CD4-positive, alpha-beta T cell treated with Interferon gamma for 1 hour (primary cell): ENCODE measurements at regions not wholly inside any gene's neighbourhood (a gene's known extent, or its start where the extent isn't known, plus 50 kb on each side); places are given as distances from the start of the nearest gene placed in this dataset.
A peak's percentile ranks its signal among the peaks of the same experiment; 100 is the strongest.

ENCODE experiments used
- DNase-seq: peaks from one replicate; pipeline ENCODE4 v3.0.0-alpha.2; 2020

DNA sequence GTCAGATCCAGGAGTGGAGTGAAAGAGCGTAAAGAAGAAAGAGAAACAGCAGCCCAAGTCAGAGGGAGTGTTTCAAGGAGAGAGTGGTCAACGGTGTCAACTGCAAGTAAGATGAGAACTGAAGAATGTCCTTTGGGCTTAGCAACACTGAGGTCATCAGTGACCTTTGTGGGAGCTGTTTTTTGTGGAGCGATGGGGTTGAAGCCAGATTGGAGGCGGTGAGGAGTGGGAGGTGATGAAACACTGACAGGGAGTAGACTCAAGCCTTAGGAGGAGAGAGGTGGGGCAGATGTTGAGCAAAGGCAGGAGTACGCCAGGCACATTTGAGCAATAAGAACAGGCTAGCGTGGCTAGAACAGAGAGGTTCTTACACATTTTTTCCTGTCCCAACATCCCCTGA lies 103.7 kb upstream of the GNAO1 start:
- DNase-seq = no peak

- DNase-seq = no peak
Observed at GRCh38 chr16:56081371-56081770, 109.9 kb upstream of the GNAO1 start.

- DNase-seq = no peak
Observed at GRCh38 chr16:56075732-56076388, 115.4 kb upstream of the GNAO1 start.

DNA sequence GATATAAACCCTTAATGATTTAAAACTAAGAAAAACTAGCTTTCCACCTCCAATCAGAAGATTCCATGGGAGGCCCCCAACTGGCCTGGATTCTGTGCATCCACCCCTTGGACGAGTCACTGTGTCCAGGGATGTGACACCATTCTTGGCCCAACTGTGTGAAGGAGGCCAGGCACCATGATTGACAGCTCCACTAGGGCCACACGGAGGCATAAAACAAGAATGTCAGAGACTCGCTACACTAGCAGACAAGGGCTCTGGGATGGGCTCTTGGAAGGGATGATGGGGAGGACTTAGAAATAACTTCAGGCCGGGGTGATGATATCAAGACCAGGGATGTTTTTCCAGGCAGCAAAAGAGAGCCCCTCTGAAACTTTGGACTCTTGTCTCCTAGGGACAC lies 117.8 kb upstream of the GNAO1 start:
- no peak for DNase-seq

DNA sequence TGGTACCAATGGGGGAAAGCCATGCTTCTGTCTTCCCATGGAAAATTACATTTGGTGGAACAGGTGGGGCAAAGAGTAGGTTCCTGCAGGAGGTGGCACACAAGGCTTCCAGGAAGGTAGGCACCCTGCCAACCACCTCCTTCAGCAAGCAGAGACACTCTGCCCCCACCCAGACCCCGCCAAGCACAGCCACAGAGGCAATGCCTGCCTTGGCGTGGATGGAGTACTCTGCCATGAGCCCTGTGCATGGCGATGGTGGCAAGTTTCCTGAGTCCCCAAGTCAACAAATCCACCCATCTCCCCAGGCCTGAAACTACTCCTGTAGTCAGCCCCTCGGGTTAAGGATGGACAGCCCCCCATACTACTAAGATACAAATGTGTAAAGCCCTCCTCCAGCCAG lies 119.2 kb upstream of the GNAO1 start:
- DNase-seq = no peak

- no peak for DNase-seq
Observed at GRCh38 chr16:56068816-56069215, 122.5 kb upstream of the GNAO1 start.

- DNase-seq = no peak
Observed at GRCh38 chr16:56068314-56068713, 123.0 kb upstream of the GNAO1 start.

DNA sequence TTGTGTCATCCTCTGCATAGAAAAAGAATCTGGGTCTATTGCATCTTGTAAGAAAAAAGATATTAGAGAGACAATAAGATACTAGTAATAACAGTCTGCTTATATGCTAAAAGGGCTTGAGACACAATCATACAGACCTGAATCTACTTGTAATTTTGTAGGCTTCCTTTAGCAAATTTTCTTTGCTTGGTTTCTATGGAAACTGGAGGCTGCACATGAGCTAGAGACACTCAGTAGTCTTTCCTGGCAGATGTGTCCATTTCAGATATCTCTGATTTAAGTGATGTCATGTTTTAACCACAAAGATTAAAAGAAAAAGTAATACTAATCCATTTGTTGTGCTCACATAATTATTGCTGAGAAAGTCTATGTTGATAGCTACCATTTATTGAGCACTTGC lies 123.9 kb upstream of the GNAO1 start:
- no peak for DNase-seq

- no peak for DNase-seq
Observed at GRCh38 chr16:56066617-56067016, 124.7 kb upstream of the GNAO1 start.

DNA sequence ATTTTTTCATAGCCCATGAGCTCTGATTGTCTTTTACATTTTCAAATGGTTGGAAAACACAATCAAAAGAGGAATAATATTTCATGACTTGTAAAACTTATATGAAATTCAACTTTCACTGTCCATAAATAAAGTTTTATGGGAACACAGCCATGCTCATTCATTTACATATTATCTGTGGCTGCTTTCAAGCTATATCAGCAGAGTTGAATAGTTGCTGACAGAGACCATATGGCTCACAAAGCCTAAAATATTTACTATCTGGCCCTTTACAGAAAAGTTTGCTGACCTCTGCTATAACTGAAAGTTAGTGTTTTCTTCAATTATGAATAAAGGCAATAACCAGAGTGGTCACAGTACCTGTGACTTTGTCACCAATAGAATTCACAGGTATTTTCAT lies 128.2 kb upstream of the GNAO1 start:
- no peak for DNase-seq

GRCh38 chr16:56057151-56057550 lies 134.1 kb upstream of the GNAO1 start:
- no peak for DNase-seq

- no peak for DNase-seq
Observed at GRCh38 chr16:56050916-56051315, 140.4 kb upstream of the GNAO1 start.

GRCh38 chr16:56048425-56049105 lies 142.7 kb upstream of the GNAO1 start:
- DNase-seq = no peak

- DNase-seq = no peak
Observed at GRCh38 chr16:56047307-56048234, 143.7 kb upstream of the GNAO1 start.

GRCh38 chr16:56042416-56042815 lies 148.9 kb upstream of the GNAO1 start:
- DNase-seq = no peak

GRCh38 chr16:56041556-56042140 lies 149.6 kb upstream of the GNAO1 start:
- DNase-seq = peak; percentile 7

GRCh38 chr16:56038564-56039098 lies 152.7 kb upstream of the GNAO1 start:
- DNase-seq = no peak

DNA sequence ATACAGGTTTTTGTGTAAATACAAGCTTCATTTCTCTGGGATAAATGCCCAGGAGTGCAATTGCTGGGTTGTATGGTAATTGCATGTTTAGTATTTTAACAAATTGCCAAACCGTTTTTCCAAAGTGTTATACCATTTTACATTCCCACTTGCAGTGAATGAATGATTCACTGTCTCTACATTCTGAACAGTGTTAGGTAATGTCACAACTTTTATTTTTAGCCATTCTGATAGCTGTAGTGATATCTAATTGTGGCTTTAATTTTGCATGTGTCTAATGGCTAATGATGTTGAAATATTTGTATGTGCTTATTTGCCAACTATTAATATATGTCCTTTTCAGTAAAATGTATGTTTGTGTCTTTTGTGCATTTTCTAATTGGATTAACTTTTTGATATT lies 156.9 kb upstream of the CES5A start:
- DNase-seq = no peak

DNA sequence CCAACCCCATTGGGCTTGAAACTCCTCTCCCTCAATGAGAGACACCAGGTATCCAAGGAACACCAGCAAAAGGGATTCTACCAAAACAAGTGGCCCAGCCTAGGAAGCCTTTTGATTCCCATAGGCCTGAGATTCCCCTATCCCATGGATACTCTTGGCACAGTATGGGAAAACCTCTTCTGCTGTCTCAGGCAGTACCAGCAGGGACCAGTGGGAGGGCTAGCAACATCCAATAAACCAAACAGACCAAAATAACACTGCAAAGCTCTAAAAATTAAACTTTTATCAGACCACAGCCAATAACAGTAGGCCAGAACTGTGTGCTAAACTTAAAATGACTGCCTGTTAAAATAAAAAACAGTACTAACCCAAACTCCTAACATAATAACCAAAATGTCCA lies 153.9 kb upstream of the CES5A start:
- no peak for DNase-seq

GRCh38 chr16:56022818-56023217 lies 147.6 kb upstream of the CES5A start:
- no peak for DNase-seq

DNA sequence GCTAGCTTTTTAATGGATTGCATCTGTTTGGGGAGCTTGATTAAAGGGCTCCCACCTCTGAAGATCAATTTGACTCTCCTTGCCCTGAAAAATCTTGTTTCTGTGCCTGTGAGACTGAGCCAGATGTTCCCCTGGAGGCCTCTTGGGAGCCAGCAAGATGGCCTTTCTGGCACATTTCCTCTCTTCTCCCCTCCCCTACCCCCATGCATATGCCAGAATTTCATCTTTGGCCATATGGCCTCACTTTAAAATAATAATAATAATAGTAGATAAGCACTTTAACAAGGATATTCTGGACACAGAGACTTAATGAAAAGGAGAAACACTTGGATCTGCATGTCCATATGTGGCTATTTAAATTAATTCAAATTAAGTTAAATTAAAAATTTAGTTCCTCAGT lies 144.1 kb upstream of the CES5A start:
- DNase-seq = no peak

- no peak for DNase-seq
Observed at GRCh38 chr16:56013962-56014552, 138.9 kb upstream of the CES5A start.

GRCh38 chr16:56012482-56012811 lies 137.3 kb upstream of the CES5A start:
- DNase-seq = no peak
